ENCODE measurements at regions not wholly inside any gene's neighbourhood (a gene's known extent, or its start where the extent isn't known, plus 50 kb on each side); places are given as distances from the start of the nearest gene placed in this dataset.

DNA sequence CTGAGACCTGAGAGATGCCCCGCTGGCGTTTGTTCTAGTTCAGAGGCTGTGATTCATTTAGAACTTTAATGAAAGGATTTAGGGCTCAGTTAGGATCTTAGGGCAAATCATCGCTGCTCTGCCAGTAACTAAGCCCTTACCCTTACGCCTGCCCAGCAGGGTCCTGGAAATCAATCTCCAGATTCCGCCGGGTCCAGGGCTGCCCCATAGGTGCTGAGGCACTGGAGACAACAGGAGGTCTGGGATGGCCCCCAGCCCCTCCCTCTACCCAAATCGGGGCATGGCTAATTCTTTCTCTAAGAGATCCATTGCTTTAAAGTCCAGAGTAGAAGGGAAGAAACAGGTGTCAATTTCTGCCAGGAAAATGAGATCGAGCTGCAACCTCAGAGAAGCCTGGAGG is 83.1 kb downstream of the SDC1 start:
- no peak overlapping the region for H3K4me3 ChIP-seq
- peak overlapping the region in 1 of 4 donors; percentile 33 for H3K27ac ChIP-seq (replicated peaks in 1 of 4)
- 91% methylated on average over 8 of the region's 8 CpGs for WGBS
- no peaks in the 10 kb centered on the region for H3K36me3 ChIP-seq
- DNase-seq (ENCODE audit: extremely low spot score): no peak
- no peaks in the 10 kb centered on the region for H3K27me3 ChIP-seq
- intact Hi-C loops (cut with DNase I): no loop called here
- TF ChIP-seq, protein P1, sequence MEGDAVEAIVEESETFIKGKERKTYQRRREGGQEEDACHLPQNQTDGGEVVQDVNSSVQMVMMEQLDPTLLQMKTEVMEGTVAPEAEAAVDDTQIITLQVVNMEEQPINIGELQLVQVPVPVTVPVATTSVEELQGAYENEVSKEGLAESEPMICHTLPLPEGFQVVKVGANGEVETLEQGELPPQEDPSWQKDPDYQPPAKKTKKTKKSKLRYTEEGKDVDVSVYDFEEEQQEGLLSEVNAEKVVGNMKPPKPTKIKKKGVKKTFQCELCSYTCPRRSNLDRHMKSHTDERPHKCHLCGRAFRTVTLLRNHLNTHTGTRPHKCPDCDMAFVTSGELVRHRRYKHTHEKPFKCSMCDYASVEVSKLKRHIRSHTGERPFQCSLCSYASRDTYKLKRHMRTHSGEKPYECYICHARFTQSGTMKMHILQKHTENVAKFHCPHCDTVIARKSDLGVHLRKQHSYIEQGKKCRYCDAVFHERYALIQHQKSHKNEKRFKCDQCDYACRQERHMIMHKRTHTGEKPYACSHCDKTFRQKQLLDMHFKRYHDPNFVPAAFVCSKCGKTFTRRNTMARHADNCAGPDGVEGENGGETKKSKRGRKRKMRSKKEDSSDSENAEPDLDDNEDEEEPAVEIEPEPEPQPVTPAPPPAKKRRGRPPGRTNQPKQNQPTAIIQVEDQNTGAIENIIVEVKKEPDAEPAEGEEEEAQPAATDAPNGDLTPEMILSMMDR (IDR thresholded peaks at IDR 0.05): no peak
- TF ChIP-seq EP300 (IDR thresholded peaks at IDR 0.05) (no peak), POLR2A (IDR thresholded peaks at IDR 0.05; ENCODE audit: low read depth) (no peak), POLR2AphosphoS5 (IDR thresholded peaks at IDR 0.05) (no peak)
- peaks cover 0 to 7% (median 2%) of the 10 kb centered on the region in 4 donors for H3K4me1 ChIP-seq
- no peaks in the 10 kb centered on the region for H3K9me3 ChIP-seq

DNA sequence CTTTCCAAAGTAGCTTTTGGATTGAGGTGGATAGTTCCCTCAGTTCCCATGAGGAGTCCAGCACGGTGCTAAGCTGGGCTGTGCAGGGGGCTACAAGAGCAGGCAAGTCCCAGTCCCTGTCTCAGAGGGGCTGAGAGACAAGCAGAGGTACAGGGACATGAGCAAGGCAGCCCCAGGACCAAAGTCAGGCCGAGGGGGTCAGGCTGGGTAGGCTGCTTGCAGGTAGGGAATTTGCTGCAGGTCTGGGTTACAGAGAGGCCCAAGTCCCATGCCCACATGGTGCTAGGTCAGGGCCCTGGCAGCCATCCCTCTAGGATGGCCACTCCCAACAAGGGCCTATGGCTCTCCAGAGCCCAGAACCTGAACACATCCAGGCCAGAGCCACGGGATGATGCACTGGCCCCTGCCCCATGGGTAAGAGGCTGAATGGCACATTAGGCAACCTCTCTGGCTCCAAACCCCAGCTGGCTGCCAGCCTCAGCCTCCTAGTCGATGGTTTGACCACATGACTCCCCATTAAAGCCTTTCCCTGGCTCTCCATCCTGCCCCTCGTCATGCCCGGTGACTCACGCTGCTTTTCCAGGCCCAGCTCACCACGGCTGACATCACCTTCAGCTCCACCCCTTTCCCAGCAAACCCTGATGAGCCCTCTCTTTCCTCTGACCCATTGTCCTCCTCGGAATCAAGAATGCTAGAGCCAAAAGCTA is 83.7 kb downstream of the SDC1 start:
- no peak for DNase-seq (ENCODE audit: extremely low spot score)
- Histone ChIP-seq H3K4me3 (no peak overlapping the region), H3K9me3 (no peaks in the 10 kb centered on the region), H3K27me3 (no peaks in the 10 kb centered on the region), H3K4me1 (peaks cover 0 to 7% (median 2%) of the 10 kb centered on the region in 4 donors), H3K27ac (replicated peaks in 1 of 4) (peak overlapping the region in 1 of 4 donors; percentile 33), H3K36me3 (no peaks in the 10 kb centered on the region)
- WGBS: 68% methylated on average over 7 of the region's 9 CpGs
- TF ChIP-seq POLR2AphosphoS5 (IDR thresholded peaks at IDR 0.05): peak in 1 of 2 donors; percentile 43
- no peak for TF ChIP-seq POLR2A (IDR thresholded peaks at IDR 0.05; ENCODE audit: low read depth)
- intact Hi-C loops (cut with DNase I): no loop called here

DNA sequence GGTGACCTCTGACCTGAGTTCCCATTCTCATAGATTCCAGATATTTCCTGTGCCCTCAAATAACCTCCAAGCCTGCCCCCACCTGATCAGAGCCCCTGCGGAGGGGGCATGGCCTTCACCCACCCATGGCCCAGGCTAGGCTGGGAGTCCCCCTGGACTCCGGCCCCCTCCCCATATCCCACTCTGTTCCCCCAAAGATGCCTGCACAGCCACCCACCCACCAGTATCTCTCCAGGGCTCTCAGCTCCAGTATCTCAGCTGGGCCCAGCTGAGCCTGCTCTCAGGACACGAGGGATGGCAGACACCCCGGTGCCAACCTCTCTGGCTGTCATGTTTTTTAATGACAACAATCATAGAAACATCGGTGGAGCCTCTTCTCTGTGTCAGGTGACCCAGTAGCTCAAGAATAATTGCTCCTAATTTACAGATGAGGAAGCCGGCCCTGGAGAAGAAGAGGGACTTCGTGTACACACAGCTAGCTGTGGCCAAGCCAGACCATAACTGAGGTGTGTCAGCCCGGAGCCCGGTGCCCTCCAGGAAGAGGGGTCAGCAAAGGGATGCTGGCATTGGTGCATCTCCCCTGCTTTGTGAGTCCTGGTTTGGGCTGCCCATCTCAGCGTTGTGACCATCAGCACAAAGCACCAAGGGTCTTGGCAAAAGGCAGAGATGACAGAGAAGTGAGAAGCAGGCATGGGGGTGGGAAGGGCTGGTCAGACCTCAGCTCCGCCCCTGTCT is 84.4 kb downstream of the SDC1 start:
- TF ChIP-seq EP300 (IDR thresholded peaks at IDR 0.05) (no peak), POLR2AphosphoS5 (IDR thresholded peaks at IDR 0.05) (no peak), POLR2A (IDR thresholded peaks at IDR 0.05; ENCODE audit: low read depth) (no peak)
- TF ChIP-seq, protein P1 (IDR thresholded peaks at IDR 0.05): no peak
- Histone ChIP-seq H3K27me3 (no peaks in the 10 kb centered on the region), H3K9me3 (no peaks in the 10 kb centered on the region), H3K36me3 (no peaks in the 10 kb centered on the region), H3K4me1 (peaks cover 0 to 7% (median 2%) of the 10 kb centered on the region in 4 donors), H3K27ac (replicated peaks in 1 of 4) (no peak overlapping the region), H3K4me3 (no peak overlapping the region)
- no peak for DNase-seq (ENCODE audit: extremely low spot score)
- intact Hi-C loops (cut with DNase I): no loop called here
- WGBS: 87% methylated on average over 10 of the region's 11 CpGs

DNA sequence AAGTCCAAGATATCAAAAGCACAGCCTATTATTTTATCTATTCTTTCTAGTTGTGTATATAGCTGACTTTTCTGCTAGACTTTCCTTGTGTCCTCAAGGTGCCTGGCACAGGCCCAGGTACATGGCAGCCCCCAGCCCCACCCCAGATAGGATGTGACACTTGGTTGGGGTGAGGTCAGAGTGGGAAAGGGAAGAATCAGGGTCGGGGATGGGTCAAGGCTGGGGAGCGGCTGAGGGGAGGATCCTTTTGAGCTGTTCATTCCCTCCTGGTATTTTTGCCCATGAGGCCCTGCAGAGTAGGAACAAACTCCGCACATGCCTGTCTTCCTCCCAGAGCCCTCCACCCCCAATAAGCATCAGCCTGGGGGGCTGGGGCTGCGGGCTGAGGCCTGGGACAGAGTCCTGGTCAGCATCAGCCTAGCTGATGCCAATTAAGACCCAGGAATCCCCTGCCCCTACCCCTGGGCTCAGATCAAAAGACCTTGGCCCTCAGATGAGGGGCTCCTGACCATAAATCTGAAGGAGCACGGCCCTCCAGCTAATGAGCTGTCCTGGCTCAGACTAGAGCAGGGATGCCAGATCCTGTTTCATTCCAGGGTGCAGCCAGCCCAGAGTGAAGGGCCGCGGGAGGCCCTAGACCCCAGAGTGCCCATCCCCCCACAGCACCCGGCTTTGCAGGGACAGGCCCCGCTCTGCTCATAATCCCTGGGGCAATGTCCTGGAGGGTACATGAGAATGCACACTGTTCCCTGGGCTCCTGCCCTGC is 85.3 kb downstream of the SDC1 start:
- WGBS: 77% methylated on average over 4 of the region's 9 CpGs
- Histone ChIP-seq H3K4me3 (no peak overlapping the region), H3K9me3 (no peaks in the 10 kb centered on the region), H3K36me3 (no peaks in the 10 kb centered on the region), H3K27ac (replicated peaks in 1 of 4) (no peak overlapping the region), H3K4me1 (peaks cover 0 to 7% (median 2%) of the 10 kb centered on the region in 4 donors), H3K27me3 (no peaks in the 10 kb centered on the region)
- intact Hi-C loops (cut with DNase I): loop anchor here (10.0 kb wide), 1 partner anchor 85 kb away; the partner anchor contains the start of gene SDC1
- no peak for TF ChIP-seq POLR2AphosphoS5 (IDR thresholded peaks at IDR 0.05)
- TF ChIP-seq, protein P1 (IDR thresholded peaks at IDR 0.05): no peak
- TF ChIP-seq EP300 (IDR thresholded peaks at IDR 0.05): no peak
- TF ChIP-seq POLR2A (IDR thresholded peaks at IDR 0.05; ENCODE audit: low read depth): no peak
- DNase-seq (ENCODE audit: extremely low spot score): no peak

DNA sequence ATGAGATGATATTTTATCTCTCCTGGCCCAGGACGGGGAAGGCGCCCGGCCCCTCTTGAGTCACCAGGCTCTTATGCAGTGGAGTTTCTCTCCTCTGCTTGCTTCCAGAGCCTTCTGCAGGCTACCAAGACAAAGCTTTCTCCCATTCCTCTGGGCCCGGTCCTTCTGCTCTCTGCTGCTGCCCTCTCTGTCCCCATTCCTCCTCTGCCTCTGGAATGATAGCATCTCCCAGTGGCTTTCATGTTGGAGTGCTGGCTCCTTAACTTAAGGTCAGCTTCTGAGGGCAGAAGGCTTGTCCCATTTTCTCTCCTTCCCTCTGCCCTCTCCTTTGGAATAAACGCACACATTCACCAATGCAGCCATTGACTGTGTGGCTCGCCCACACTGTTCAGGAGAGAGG is 86.2 kb downstream of the SDC1 start:
- intact Hi-C loops (cut with DNase I): loop anchor here (10.0 kb wide), 1 partner anchor 86 kb away; the partner anchor contains the start of gene SDC1
- peaks cover 0 to 7% (median 2%) of the 10 kb centered on the region in 4 donors for H3K4me1 ChIP-seq
- WGBS: 71% methylated on average over 6 of the region's 6 CpGs
- H3K27ac ChIP-seq (replicated peaks in 1 of 4): no peak overlapping the region
- no peaks in the 10 kb centered on the region for H3K27me3 ChIP-seq
- H3K4me3 ChIP-seq: no peak overlapping the region
- TF ChIP-seq POLR2AphosphoS5 (IDR thresholded peaks at IDR 0.05): no peak
- TF ChIP-seq, protein P1 (IDR thresholded peaks at IDR 0.05): no peak
- no peak for TF ChIP-seq POLR2A (IDR thresholded peaks at IDR 0.05; ENCODE audit: low read depth)
- H3K36me3 ChIP-seq: no peaks in the 10 kb centered on the region
- H3K9me3 ChIP-seq: no peaks in the 10 kb centered on the region
- no peak for DNase-seq (ENCODE audit: extremely low spot score)

All from esophagus muscularis mucosa (tissue), 4 donors.